ENCODE measurements at regions not wholly inside any gene's neighbourhood (a gene's known extent, or its start where the extent isn't known, plus 50 kb on each side); places are given as distances from the start of the nearest gene placed in this dataset.

DNA sequence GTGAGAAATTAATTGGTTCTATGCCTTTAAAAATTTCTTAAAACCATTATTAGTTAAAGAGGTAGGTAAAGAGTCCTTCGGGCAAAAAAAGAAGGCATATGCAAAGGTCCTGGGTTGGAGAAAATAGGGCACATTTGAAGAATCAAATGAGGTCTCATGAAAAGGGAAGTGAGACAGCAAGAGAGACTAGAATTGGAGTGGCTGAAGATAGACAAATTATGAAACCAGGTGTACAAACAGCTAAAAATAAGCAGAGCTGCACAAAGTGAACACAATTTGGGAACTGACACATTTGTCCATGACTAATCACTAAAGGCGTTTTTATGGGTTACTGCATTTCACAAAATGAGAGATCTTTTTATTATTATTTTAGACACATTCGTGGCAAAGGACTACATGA, 581.2 kb downstream of the PYDC2 start:
- no peak for DNase-seq (ENCODE audit: low spot score)
- H3K14ac ChIP-seq (ENCODE audit: low read length): no peak overlapping the region
- H3K9me3 ChIP-seq (replicated peaks in 1 of 2; ENCODE audit: control insufficient read depth in 2 of 2, insufficient read depth in 1 of 2, low read depth in 1 of 2, low read length in 2 of 2): peaks cover 2 to 5% of the 10 kb centered on the region in 2 donors

DNA sequence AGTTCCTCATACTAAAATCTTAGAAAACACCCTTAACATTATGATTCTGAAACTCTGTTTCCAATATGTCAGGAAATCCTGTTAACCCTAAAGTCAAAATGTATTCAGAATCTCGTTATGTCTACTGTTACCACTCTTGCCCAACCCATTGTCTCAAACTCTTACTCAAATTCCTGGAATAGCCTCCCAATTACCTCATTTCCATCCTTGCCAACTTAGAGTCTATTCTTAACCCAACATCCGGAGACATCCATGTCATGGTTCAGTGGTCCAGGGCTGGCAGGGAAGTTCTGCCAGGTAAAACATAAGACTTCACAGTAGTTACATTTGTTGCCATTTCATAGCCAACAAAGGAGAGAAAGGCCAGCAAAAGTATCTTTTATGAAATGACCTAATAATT, 593.9 kb downstream of the PYDC2 start:
- Histone ChIP-seq H3K14ac (ENCODE audit: low read length) (no peak overlapping the region), H3K9ac (ENCODE audit: low read depth, low read length, poor library complexity) (no peak overlapping the region), H2BK12ac (ENCODE audit: low read length) (no peak overlapping the region), H3K4ac (ENCODE audit: low read length) (no peak overlapping the region), H4K8ac (ENCODE audit: low read depth, low read length) (no peak overlapping the region), H3K4me1 (ENCODE audit: control insufficient read depth in 2 of 2, insufficient read depth in 1 of 2, low read depth in 1 of 2, low read length in 2 of 2) (peaks cover 0 to 4% of the 10 kb centered on the region in 2 donors), H2AFZ (ENCODE audit: low read length) (no peak overlapping the region), H3K27me3 (ENCODE audit: control insufficient read depth in 3 of 3, insufficient read depth in 3 of 3, low read depth in 1 of 3, low read length in 3 of 3) (no peaks in the 10 kb centered on the region), H2AK5ac (ENCODE audit: low read depth, low read length) (no peak overlapping the region), H2BK15ac (ENCODE audit: low read length) (no peak overlapping the region), H4K91ac (ENCODE audit: low read depth, low read length, poor library complexity) (no peak overlapping the region), H3K79me1 (ENCODE audit: low read depth, low read length) (no peaks in the 10 kb centered on the region), H3K23ac (ENCODE audit: low read depth, low read length, poor library complexity) (no peak overlapping the region), H3K9me3 (replicated peaks in 1 of 2; ENCODE audit: control insufficient read depth in 2 of 2, insufficient read depth in 1 of 2, low read depth in 1 of 2, low read length in 2 of 2) (no peaks in the 10 kb centered on the region), H2BK5ac (ENCODE audit: low read length) (no peak overlapping the region), H3K27ac (replicated peaks; ENCODE audit: low read length) (no peak overlapping the region), H2BK120ac (ENCODE audit: low read depth, low read length) (no peak overlapping the region), H3K4me3 (ENCODE audit: low read length in 2 of 2) (no peak overlapping the region), H3K36me3 (replicated peaks in 1 of 2; ENCODE audit: control insufficient read depth in 2 of 2, insufficient read depth in 2 of 2, low read length in 2 of 2) (no peaks in the 10 kb centered on the region), H3K4me2 (ENCODE audit: insufficient read depth, low read length, poor library complexity, severe bottlenecking) (no peak overlapping the region), H3K18ac (ENCODE audit: low read length) (no peak overlapping the region)
- no CpG with 5 or more reads among the region's 2 CpGs for WGBS, 2 donors (ENCODE audit: extremely low coverage in 2 of 2, insufficient read length in 2 of 2, insufficient replicate concordance in 1 of 2)
- DNase-seq (ENCODE audit: low spot score): no peak

More for the DNA sequence above, 581.2 kb downstream of the PYDC2 start:
- H3K4ac ChIP-seq (ENCODE audit: low read length): no peak overlapping the region
- no peak overlapping the region for H3K4me2 ChIP-seq (ENCODE audit: insufficient read depth, low read length, poor library complexity, severe bottlenecking)
- H3K18ac ChIP-seq (ENCODE audit: low read length): no peak overlapping the region
- no peak overlapping the region for H3K27ac ChIP-seq (replicated peaks; ENCODE audit: low read length)
- no peak overlapping the region for H2BK15ac ChIP-seq (ENCODE audit: low read length)
- no peak overlapping the region for H2BK120ac ChIP-seq (ENCODE audit: low read depth, low read length)
- no peaks in the 10 kb centered on the region for H3K36me3 ChIP-seq (replicated peaks in 1 of 2; ENCODE audit: control insufficient read depth in 2 of 2, insufficient read depth in 2 of 2, low read length in 2 of 2)
- no peak overlapping the region for H2AK5ac ChIP-seq (ENCODE audit: low read depth, low read length)
- no peaks in the 10 kb centered on the region for H3K4me1 ChIP-seq (ENCODE audit: control insufficient read depth in 2 of 2, insufficient read depth in 1 of 2, low read depth in 1 of 2, low read length in 2 of 2)
- H2BK5ac ChIP-seq (ENCODE audit: low read length): no peak overlapping the region
- WGBS, 2 donors (ENCODE audit: extremely low coverage in 2 of 2, insufficient read length in 2 of 2, insufficient replicate concordance in 1 of 2): no CpG with 5 or more reads among the region's 3 CpGs
- no peak overlapping the region for H3K9ac ChIP-seq (ENCODE audit: low read depth, low read length, poor library complexity)
- H3K79me1 ChIP-seq (ENCODE audit: low read depth, low read length): no peaks in the 10 kb centered on the region
- no peak overlapping the region for H2AFZ ChIP-seq (ENCODE audit: low read length)
- no peak overlapping the region for H4K91ac ChIP-seq (ENCODE audit: low read depth, low read length, poor library complexity)
- no peaks in the 10 kb centered on the region for H3K27me3 ChIP-seq (ENCODE audit: control insufficient read depth in 3 of 3, insufficient read depth in 3 of 3, low read depth in 1 of 3, low read length in 3 of 3)
- H4K8ac ChIP-seq (ENCODE audit: low read depth, low read length): no peak overlapping the region
- H3K4me3 ChIP-seq (ENCODE audit: low read length in 2 of 2): no peak overlapping the region
- H2BK12ac ChIP-seq (ENCODE audit: low read length): no peak overlapping the region
- no peak overlapping the region for H3K23ac ChIP-seq (ENCODE audit: low read depth, low read length, poor library complexity)

- H2BK12ac ChIP-seq (ENCODE audit: low read length): no peak overlapping the region
- H3K4me3 ChIP-seq (ENCODE audit: low read length in 2 of 2): no peak overlapping the region
- no peak overlapping the region for H2AFZ ChIP-seq (ENCODE audit: low read length)
- H3K18ac ChIP-seq (ENCODE audit: low read length): no peak overlapping the region
- H3K4me1 ChIP-seq (ENCODE audit: control insufficient read depth in 2 of 2, insufficient read depth in 1 of 2, low read depth in 1 of 2, low read length in 2 of 2): peaks cover 4 to 6% of the 10 kb centered on the region in 2 donors
- no peak overlapping the region for H3K4ac ChIP-seq (ENCODE audit: low read length)
- DNase-seq (ENCODE audit: low spot score): no peak
- no peak overlapping the region for H2BK120ac ChIP-seq (ENCODE audit: low read depth, low read length)
- H3K36me3 ChIP-seq (replicated peaks in 1 of 2; ENCODE audit: control insufficient read depth in 2 of 2, insufficient read depth in 2 of 2, low read length in 2 of 2): no peaks in the 10 kb centered on the region
- H3K14ac ChIP-seq (ENCODE audit: low read length): no peak overlapping the region
- no peak overlapping the region for H2BK15ac ChIP-seq (ENCODE audit: low read length)
- no peak overlapping the region for H3K23ac ChIP-seq (ENCODE audit: low read depth, low read length, poor library complexity)
- H3K9ac ChIP-seq (ENCODE audit: low read depth, low read length, poor library complexity): no peak overlapping the region
- no peak overlapping the region for H3K27ac ChIP-seq (replicated peaks; ENCODE audit: low read length)
- H4K91ac ChIP-seq (ENCODE audit: low read depth, low read length, poor library complexity): no peak overlapping the region
- no peaks in the 10 kb centered on the region for H3K27me3 ChIP-seq (ENCODE audit: control insufficient read depth in 3 of 3, insufficient read depth in 3 of 3, low read depth in 1 of 3, low read length in 3 of 3)
- H3K9me3 ChIP-seq (replicated peaks in 1 of 2; ENCODE audit: control insufficient read depth in 2 of 2, insufficient read depth in 1 of 2, low read depth in 1 of 2, low read length in 2 of 2): no peaks in the 10 kb centered on the region
- WGBS, 2 donors (ENCODE audit: extremely low coverage in 2 of 2, insufficient read length in 2 of 2, insufficient replicate concordance in 1 of 2): no CpG with 5 or more reads among the region's 3 CpGs
- H2BK5ac ChIP-seq (ENCODE audit: low read length): no peak overlapping the region
- H3K79me1 ChIP-seq (ENCODE audit: low read depth, low read length): no peaks in the 10 kb centered on the region
- no peak overlapping the region for H3K4me2 ChIP-seq (ENCODE audit: insufficient read depth, low read length, poor library complexity, severe bottlenecking)
- H4K8ac ChIP-seq (ENCODE audit: low read depth, low read length): no peak overlapping the region
- H2AK5ac ChIP-seq (ENCODE audit: low read depth, low read length): no peak overlapping the region
These were observed 595.0 kb downstream of the PYDC2 start for GRCh38 chr3:192055946-192056345.

- H4K8ac ChIP-seq (ENCODE audit: low read depth, low read length): no peak overlapping the region
- no peak overlapping the region for H4K91ac ChIP-seq (ENCODE audit: low read depth, low read length, poor library complexity)
- no peaks in the 10 kb centered on the region for H3K9me3 ChIP-seq (replicated peaks in 1 of 2; ENCODE audit: control insufficient read depth in 2 of 2, insufficient read depth in 1 of 2, low read depth in 1 of 2, low read length in 2 of 2)
- DNase-seq (ENCODE audit: low spot score): no peak
- no peak overlapping the region for H3K14ac ChIP-seq (ENCODE audit: low read length)
- H2BK15ac ChIP-seq (ENCODE audit: low read length): no peak overlapping the region
- H2AFZ ChIP-seq (ENCODE audit: low read length): no peak overlapping the region
- no peak overlapping the region for H3K9ac ChIP-seq (ENCODE audit: low read depth, low read length, poor library complexity)
- no peak overlapping the region for H2BK12ac ChIP-seq (ENCODE audit: low read length)
- no CpG with 5 or more reads among the region's 3 CpGs for whole genome bisulfite sequencing, 2 donors (ENCODE audit: extremely low coverage in 2 of 2, insufficient read length in 2 of 2, insufficient replicate concordance in 1 of 2)
- no peak overlapping the region for H2AK5ac ChIP-seq (ENCODE audit: low read depth, low read length)
- no peak overlapping the region for H3K4me2 ChIP-seq (ENCODE audit: insufficient read depth, low read length, poor library complexity, severe bottlenecking)
- no peaks in the 10 kb centered on the region for H3K27me3 ChIP-seq (ENCODE audit: control insufficient read depth in 3 of 3, insufficient read depth in 3 of 3, low read depth in 1 of 3, low read length in 3 of 3)
- H3K4me3 ChIP-seq (ENCODE audit: low read length in 2 of 2): no peak overlapping the region
- H3K18ac ChIP-seq (ENCODE audit: low read length): no peak overlapping the region
- H3K79me1 ChIP-seq (ENCODE audit: low read depth, low read length): no peaks in the 10 kb centered on the region
- H3K27ac ChIP-seq (replicated peaks; ENCODE audit: low read length): no peak overlapping the region
- H3K4me1 ChIP-seq (ENCODE audit: control insufficient read depth in 2 of 2, insufficient read depth in 1 of 2, low read depth in 1 of 2, low read length in 2 of 2): peaks cover 4 to 6% of the 10 kb centered on the region in 2 donors
- no peak overlapping the region for H2BK5ac ChIP-seq (ENCODE audit: low read length)
- H2BK120ac ChIP-seq (ENCODE audit: low read depth, low read length): no peak overlapping the region
- H3K23ac ChIP-seq (ENCODE audit: low read depth, low read length, poor library complexity): no peak overlapping the region
- no peak overlapping the region for H3K4ac ChIP-seq (ENCODE audit: low read length)
- H3K36me3 ChIP-seq (replicated peaks in 1 of 2; ENCODE audit: control insufficient read depth in 2 of 2, insufficient read depth in 2 of 2, low read length in 2 of 2): no peaks in the 10 kb centered on the region
These were observed 596.3 kb downstream of the PYDC2 start for GRCh38 chr3:192057261-192057660.

All from neuronal stem cell (in vitro differentiated cells).